B cell (primary cell): ENCODE measurements at regions not wholly inside any gene's neighbourhood (a gene's known extent, or its start where the extent isn't known, plus 50 kb on each side); places are given as distances from the start of the nearest gene placed in this dataset.

Source experiments
- ATAC-seq: fragments of 200-7000 bp; cut with Tn5 transposase; one replicate; pipeline ENCODE4 v1.10.0; 2021; ENCODE audit warnings: low read depth, mild to moderate bottlenecking, moderate number of reproducible peaks, moderate library complexity
- CTCF ChIA-PET: fragments of 350-600 bp; sonication (Branson Sonifier 250); formaldehyde crosslinking; loops from one replicate; lab custom pipeline; 2021; ENCODE audit warnings: antibody characterized with exemption, inconsistent platforms; lab: Charles Lee
- POLR2A ChIA-PET: fragments of 350-600 bp; sonication (Branson Sonifier 250); formaldehyde crosslinking; loops from one replicate; lab custom pipeline; 2021; ENCODE audit warnings: antibody characterized with exemption; lab: Charles Lee
- DNase-seq: peaks from one replicate; pipeline ENCODE4 v3.0.0; 2013
- H2AFZ ChIP-seq: 2 replicates; pipeline ENCODE4 v1.6.1; 2012; ENCODE audit warnings: mild to moderate bottlenecking, low read depth, low read length; ENCODE audit not compliant: insufficient read depth, poor library complexity, severe bottlenecking
- H3K27ac ChIP-seq, 2 donors: 1 replicate in 1 of 2; 2 replicates in 1 of 2; pipeline ENCODE4 v1.5.1; 2012 to 2013; ENCODE audit warnings: low read length in 2 of 2, mild to moderate bottlenecking in 2 of 2, moderate library complexity in 1 of 2
- H3K27me3 ChIP-seq, 4 experiments: fragments of 200-600 bp in 1 of 4; sonication (generic) in 1 of 4; replicated peaks in 1 of 4; 1 replicate in 2 of 4; 2 replicates in 2 of 4; pipeline versions ENCODE4 v1.6.1 to v1.7.0; 2013 to 2016; ENCODE audit warnings: low read length in 3 of 4, mild to moderate bottlenecking in 2 of 4, mixed read lengths in 1 of 4, moderate library complexity in 1 of 4; ENCODE audit not compliant: insufficient read depth in 4 of 4, control insufficient read depth in 3 of 4; ENCODE audit errors: control extremely low read depth in 1 of 4
- H3K36me3 ChIP-seq, 2 experiments: replicated peaks in 1 of 2; 1 replicate in 1 of 2; 2 replicates in 1 of 2; pipeline versions ENCODE4 v1.6.1 to v1.7.1; 2013; ENCODE audit warnings: low read length in 1 of 2; ENCODE audit not compliant: insufficient read depth in 2 of 2, control insufficient read depth in 1 of 2; ENCODE audit errors: control extremely low read depth in 1 of 2, extremely low read depth in 1 of 2
- H3K4me1 ChIP-seq, 2 donors: fragments of 200-600 bp in 1 of 2; sonication (generic) in 1 of 2; 1 replicate in 1 of 2; 2 replicates in 1 of 2; pipeline versions ENCODE4 v1.5.1 to v1.6.1; 2013 to 2017; ENCODE audit warnings: low read length in 2 of 2; ENCODE audit not compliant: control insufficient read depth in 2 of 2, insufficient read depth in 2 of 2
- H3K4me2 ChIP-seq: replicated peaks from 2 replicates; pipeline ENCODE3; 2012; ENCODE audit warnings: mild to moderate bottlenecking, low read depth, low read length; ENCODE audit not compliant: poor library complexity, severe bottlenecking
- H3K4me3 ChIP-seq, 5 experiments: fragments of 200-600 bp in 1 of 5; sonication (generic) in 1 of 5; 1 replicate in 3 of 5; 2 replicates in 2 of 5; pipeline versions ENCODE4 v1.5.1 to v1.7.0; 2011 to 2016; ENCODE audit warnings: low read length in 4 of 5, mild to moderate bottlenecking in 4 of 5, low read depth in 2 of 5, control low read depth in 1 of 5, moderate library complexity in 1 of 5; ENCODE audit not compliant: insufficient read depth in 1 of 5; ENCODE audit errors: control extremely low read depth in 1 of 5, extremely low read depth in 1 of 5
- H3K79me2 ChIP-seq: fragments of 200-600 bp; sonication (generic); one replicate; pipeline ENCODE4 v1.6.0; 2016; ENCODE audit warnings: low read length; ENCODE audit not compliant: control insufficient read depth, insufficient read depth
- H3K9ac ChIP-seq: fragments of 200-600 bp; sonication (generic); 2 replicates; pipeline ENCODE4 v1.6.1; 2017; ENCODE audit warnings: mild to moderate bottlenecking, low read length, moderate library complexity
- H3K9me3 ChIP-seq, 3 donors: one replicate each; pipeline versions ENCODE4 v1.6.1 to v1.7.1; 2013; ENCODE audit warnings: low read length in 2 of 3; ENCODE audit not compliant: control insufficient read depth in 2 of 3, insufficient read depth in 1 of 3; ENCODE audit errors: control extremely low read depth in 1 of 3
- H4K20me1 ChIP-seq: 2 replicates; pipeline ENCODE4 v1.6.0; 2012; ENCODE audit warnings: mild to moderate bottlenecking, low read length; ENCODE audit not compliant: insufficient read depth, control insufficient read depth, poor library complexity, severe bottlenecking
- H3K27ac Mint-ChIP-seq: one replicate; pipeline ENCODE4 v1.8.0; 2021; ENCODE audit warnings: mixed read lengths
- H3K27me3 Mint-ChIP-seq: one replicate; pipeline ENCODE4 v1.8.0; 2021; ENCODE audit warnings: mixed read lengths
- H3K4me1 Mint-ChIP-seq: one replicate; pipeline ENCODE4 v1.8.0; 2021; ENCODE audit warnings: mixed read lengths
- H3K4me3 Mint-ChIP-seq: one replicate; pipeline ENCODE4 v1.8.0; 2021; ENCODE audit warnings: mixed read lengths
- H3K9me3 Mint-ChIP-seq: one replicate; pipeline ENCODE4 v1.8.0; 2022; ENCODE audit warnings: mixed read lengths; ENCODE audit not compliant: insufficient read depth
- EZH2 ChIP-seq: IDR thresholded peaks from 2 replicates; pipeline ENCODE4 v1.6.1; 2012; ENCODE audit warnings: borderline replicate concordance, low read depth, mild to moderate bottlenecking, moderate library complexity, low read length; ENCODE audit not compliant: insufficient read depth, poor library complexity, severe bottlenecking
- WGBS: methylation state at CpG from one replicate; pipeline ENCODE4 v1.1.5; 2013; ENCODE audit warnings: missing lambda C conversion rate; ENCODE audit not compliant: insufficient coverage; 5-methylcytosine and 5-hydroxymethylcytosine counted together
- intact Hi-C: fragments of 100-400 bp; cut with micrococcal nuclease; formaldehyde crosslinking; loops from one replicate; pipeline ENCODE4 v1.10.0; 2022
- TF ChIP-seq, protein P1 (sequence below): fragments of 200-600 bp; IDR thresholded peaks from one replicate; pipeline ENCODE4 v1.8.0; 2022; ENCODE audit warnings: antibody characterized with exemption, mild to moderate bottlenecking

DNA sequence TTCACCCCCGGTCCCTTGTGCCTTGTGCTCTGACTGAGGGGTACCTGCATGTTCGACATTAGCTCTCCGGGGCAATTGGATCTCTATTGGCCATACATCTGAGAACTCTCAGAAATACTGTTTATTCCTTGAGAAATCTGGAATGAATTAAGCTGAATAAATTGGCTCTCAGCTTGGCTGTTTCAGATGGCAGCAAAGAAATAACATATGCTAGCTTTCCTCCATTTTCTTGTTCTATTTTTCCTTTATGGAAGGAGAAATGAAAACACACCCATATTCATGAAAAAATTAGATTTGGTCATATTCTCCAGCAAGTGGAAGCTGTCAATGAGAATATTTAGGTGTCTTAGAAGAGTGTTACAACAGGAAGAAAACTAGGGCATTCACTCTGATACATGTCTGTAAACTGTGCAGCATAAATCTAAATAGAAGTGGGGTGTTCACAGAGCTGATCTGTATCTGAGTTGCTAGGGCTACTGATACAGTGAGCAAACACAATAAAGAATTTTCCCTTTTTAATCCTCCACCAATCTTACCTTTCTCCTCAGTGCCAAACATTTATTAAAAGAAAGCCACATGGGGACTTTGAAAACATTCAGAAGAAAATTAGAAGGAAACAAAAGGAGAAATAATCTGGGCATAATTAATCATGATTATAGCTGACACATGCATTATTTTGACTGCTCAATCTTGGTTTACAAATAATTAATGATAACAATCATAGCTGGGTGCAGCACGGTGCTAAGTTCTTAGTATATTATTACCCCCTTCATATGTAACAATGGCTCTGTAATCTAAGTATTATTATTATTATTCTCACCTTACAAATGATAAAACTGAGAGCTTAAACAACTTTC is 671.9 kb upstream of the USP24 start:
- Histone ChIP-seq H3K4me3 (no peak overlapping the region), H3K79me2 (no peaks in the 10 kb centered on the region), H3K9me3 (no peaks in the 10 kb centered on the region), H3K4me1 (no peaks in the 10 kb centered on the region), H3K36me3 (no peaks in the 10 kb centered on the region), H3K4me2 (no peak overlapping the region), H4K20me1 (no peaks in the 10 kb centered on the region), H2AFZ (no peak overlapping the region), H3K27me3 (no peaks in the 10 kb centered on the region), H3K9ac (no peak overlapping the region), H3K27ac (no peak overlapping the region)
- TF ChIP-seq, protein P1, sequence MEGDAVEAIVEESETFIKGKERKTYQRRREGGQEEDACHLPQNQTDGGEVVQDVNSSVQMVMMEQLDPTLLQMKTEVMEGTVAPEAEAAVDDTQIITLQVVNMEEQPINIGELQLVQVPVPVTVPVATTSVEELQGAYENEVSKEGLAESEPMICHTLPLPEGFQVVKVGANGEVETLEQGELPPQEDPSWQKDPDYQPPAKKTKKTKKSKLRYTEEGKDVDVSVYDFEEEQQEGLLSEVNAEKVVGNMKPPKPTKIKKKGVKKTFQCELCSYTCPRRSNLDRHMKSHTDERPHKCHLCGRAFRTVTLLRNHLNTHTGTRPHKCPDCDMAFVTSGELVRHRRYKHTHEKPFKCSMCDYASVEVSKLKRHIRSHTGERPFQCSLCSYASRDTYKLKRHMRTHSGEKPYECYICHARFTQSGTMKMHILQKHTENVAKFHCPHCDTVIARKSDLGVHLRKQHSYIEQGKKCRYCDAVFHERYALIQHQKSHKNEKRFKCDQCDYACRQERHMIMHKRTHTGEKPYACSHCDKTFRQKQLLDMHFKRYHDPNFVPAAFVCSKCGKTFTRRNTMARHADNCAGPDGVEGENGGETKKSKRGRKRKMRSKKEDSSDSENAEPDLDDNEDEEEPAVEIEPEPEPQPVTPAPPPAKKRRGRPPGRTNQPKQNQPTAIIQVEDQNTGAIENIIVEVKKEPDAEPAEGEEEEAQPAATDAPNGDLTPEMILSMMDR, result no peak
- no peak for TF ChIP-seq EZH2
- H3K27ac Mint-ChIP-seq, result no peak overlapping the region
- ChIA-PET CTCF (no interaction called here), POLR2A (no interaction called here)
- H3K4me3 Mint-ChIP-seq, result no peak overlapping the region
- intact Hi-C loops, result no loop called here
- peaks cover 19% of the 10 kb centered on the region for H3K27me3 Mint-ChIP-seq
- WGBS, result 100% methylated on average over 1 of the region's 4 CpGs
- DNase-seq (no peak), ATAC-seq (no peak)
- H3K9me3 Mint-ChIP-seq, result no peaks in the 10 kb centered on the region
- no peaks in the 10 kb centered on the region for H3K4me1 Mint-ChIP-seq

DNA sequence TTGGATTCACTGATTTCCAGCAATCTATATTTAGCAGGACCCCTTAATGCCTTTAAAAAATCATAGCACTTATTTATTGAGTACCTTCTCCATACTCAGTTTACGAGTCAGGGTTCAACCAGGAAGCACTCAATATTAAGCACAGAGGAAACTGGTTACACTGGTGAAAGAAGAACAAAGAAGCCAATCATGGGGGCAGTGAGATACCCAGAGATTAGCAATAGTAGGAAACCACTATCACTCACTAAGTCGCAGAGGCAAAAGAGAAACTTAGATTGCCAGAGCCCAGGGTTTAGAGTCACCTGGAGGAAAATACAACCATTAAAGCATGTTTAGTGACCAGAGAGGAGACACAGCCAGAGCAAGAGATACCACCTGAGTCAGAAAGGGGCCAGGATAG is 670.5 kb upstream of the USP24 start:
- Histone ChIP-seq H3K4me1 (no peaks in the 10 kb centered on the region), H3K9ac (no peak overlapping the region), H4K20me1 (no peaks in the 10 kb centered on the region), H3K27ac (no peak overlapping the region), H3K27me3 (no peaks in the 10 kb centered on the region), H3K4me2 (no peak overlapping the region), H3K4me3 (no peak overlapping the region), H3K79me2 (no peaks in the 10 kb centered on the region), H2AFZ (no peak overlapping the region), H3K36me3 (no peaks in the 10 kb centered on the region), H3K9me3 (no peaks in the 10 kb centered on the region)
- DNase-seq (no peak), ATAC-seq (no peak)
- no peak overlapping the region for H3K4me3 Mint-ChIP-seq
- CTCF ChIA-PET, result no interaction called here
- TF ChIP-seq EZH2, result no peak
- TF ChIP-seq, protein P1, result no peak
- no peak overlapping the region for H3K27ac Mint-ChIP-seq
- H3K9me3 Mint-ChIP-seq, result no peaks in the 10 kb centered on the region
- no peaks in the 10 kb centered on the region for H3K4me1 Mint-ChIP-seq
- WGBS, result no CpG with 5 or more reads among the region's 2 CpGs
- H3K27me3 Mint-ChIP-seq, result peaks cover 16% of the 10 kb centered on the region
- intact Hi-C loops, result no loop called here
- POLR2A ChIA-PET, result no interaction called here
